ENCODE measurements at regions not wholly inside any gene's neighbourhood (a gene's known extent, or its start where the extent isn't known, plus 50 kb on each side); places are given as distances from the start of the nearest gene placed in this dataset.

DNA sequence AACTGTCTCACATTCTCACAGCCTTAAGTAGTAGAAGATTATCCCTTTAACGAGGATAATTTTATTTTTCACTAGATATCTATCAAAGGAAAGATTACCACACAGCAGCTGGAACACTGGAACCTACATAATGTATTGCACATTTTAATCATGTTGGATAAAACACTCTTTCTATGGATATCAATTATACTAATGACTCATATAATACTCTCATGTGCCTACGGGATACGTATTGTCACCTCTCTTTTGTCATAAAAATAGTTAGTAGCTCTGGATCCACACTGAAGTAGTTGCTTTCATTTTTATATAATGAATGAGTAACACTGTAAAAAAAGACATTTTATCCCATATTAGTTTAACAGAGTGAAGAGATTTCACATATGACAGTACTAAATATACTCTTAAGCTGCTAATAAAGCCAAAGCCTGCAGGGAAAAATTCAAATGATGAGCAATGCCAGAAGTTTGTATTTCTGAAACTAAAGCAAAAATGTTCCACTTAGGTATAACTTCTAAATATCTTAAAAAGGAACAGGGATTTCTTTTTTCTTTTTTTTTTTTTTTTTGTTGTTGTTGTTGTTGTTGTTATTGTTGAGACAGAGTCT, 408.7 kb upstream of the PKN2 start (continued):
- TF ChIP-seq, protein P1, sequence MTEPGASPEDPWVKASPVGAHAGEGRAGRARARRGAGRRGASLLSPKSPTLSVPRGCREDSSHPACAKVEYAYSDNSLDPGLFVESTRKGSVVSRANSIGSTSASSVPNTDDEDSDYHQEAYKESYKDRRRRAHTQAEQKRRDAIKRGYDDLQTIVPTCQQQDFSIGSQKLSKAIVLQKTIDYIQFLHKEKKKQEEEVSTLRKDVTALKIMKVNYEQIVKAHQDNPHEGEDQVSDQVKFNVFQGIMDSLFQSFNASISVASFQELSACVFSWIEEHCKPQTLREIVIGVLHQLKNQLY (CRISPR knock-in tag; IDR thresholded peaks at IDR 0.05) = no peak
- TF ChIP-seq CREM (CRISPR knock-in tag; IDR thresholded peaks at IDR 0.05) = no peak
- TF ChIP-seq, protein P2, sequence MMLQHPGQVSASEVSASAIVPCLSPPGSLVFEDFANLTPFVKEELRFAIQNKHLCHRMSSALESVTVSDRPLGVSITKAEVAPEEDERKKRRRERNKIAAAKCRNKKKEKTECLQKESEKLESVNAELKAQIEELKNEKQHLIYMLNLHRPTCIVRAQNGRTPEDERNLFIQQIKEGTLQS (CRISPR knock-in tag; conservative IDR thresholded peaks at IDR 0.05) = no peak

DNA sequence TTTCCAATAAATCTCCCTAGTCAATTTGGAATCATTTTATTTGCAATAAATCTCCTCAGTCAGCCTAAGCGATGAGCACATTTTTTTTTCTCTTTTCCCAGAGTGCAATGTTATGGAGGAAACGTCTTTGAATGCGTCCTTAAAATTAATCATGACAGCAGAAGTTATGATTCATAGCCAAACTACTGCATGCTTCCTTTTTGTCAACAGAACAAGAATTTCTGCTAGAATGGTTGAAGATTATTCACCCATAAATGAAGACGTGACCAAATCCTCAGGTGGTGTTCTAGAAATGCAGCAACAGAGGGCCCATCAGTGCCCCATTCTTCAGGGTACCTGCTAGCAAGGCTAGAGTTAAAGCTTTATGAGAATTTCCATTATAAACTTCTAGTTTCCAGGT, 407.9 kb upstream of the PKN2 start:
- no peak for DNase-seq (ENCODE audit: low spot score)
- POLR2A ChIA-PET = no interaction called here
- ATAC-seq = no peak
- Mint-ChIP-seq H3K4me1 (peaks cover 17% of the 10 kb centered on the region), H3K27me3 (ENCODE audit: low read depth) (no peaks in the 10 kb centered on the region), H3K4me3 (no peak overlapping the region), H3K36me3 (peaks cover 9% of the 10 kb centered on the region), H3K9me3 (peaks cover 22% of the 10 kb centered on the region), H3K27ac (no peak overlapping the region)
- TF ChIP-seq MYBL2 (CRISPR knock-in tag; IDR thresholded peaks at IDR 0.05) (no peak), ELF4 (CRISPR knock-in tag; IDR thresholded peaks at IDR 0.05; ENCODE audit: low read depth) (no peak), SP1 (CRISPR knock-in tag; conservative IDR thresholded peaks at IDR 0.05) (no peak), ESRRA (CRISPR knock-in tag; IDR thresholded peaks at IDR 0.05; ENCODE audit: borderline replicate concordance) (no peak), RORB (CRISPR knock-in tag; IDR thresholded peaks at IDR 0.05) (no peak), SOX15 (CRISPR knock-in tag; IDR thresholded peaks at IDR 0.05) (no peak), NFYB (CRISPR knock-in tag; conservative IDR thresholded peaks at IDR 0.05; ENCODE audit: low read depth) (no peak), CBFB (CRISPR knock-in tag; IDR thresholded peaks at IDR 0.05; ENCODE audit: low read depth) (no peak)
- TF ChIP-seq, protein P3, sequence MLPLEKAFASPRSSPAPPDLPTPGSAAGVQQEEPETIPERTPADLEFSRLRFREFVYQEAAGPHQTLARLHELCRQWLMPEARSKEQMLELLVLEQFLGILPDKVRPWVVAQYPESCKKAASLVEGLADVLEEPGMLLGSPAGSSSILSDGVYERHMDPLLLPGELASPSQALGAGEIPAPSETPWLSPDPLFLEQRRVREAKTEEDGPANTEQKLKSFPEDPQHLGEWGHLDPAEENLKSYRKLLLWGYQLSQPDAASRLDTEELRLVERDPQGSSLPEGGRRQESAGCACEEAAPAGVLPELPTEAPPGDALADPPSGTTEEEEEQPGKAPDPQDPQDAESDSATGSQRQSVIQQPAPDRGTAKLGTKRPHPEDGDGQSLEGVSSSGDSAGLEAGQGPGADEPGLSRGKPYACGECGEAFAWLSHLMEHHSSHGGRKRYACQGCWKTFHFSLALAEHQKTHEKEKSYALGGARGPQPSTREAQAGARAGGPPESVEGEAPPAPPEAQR (CRISPR knock-in tag; IDR thresholded peaks at IDR 0.05) = no peak
- TF ChIP-seq, protein P4, sequence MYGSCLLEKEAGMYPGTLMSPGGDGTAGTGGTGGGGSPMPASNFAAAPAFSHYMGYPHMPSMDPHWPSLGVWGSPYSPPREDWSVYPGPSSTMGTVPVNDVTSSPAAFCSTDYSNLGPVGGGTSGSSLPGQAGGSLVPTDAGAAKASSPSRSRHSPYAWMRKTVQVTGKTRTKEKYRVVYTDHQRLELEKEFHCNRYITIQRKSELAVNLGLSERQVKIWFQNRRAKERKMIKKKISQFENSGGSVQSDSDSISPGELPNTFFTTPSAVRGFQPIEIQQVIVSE (CRISPR knock-in tag; IDR thresholded peaks at IDR 0.05; ENCODE audit: borderline replicate concordance) = no peak
- CTCF ChIA-PET = interaction anchor here (0.8 kb wide), 1 partner anchor 96 kb away, joined by 5 read pairs; no protein-coding TSS in a partner anchor

DNA sequence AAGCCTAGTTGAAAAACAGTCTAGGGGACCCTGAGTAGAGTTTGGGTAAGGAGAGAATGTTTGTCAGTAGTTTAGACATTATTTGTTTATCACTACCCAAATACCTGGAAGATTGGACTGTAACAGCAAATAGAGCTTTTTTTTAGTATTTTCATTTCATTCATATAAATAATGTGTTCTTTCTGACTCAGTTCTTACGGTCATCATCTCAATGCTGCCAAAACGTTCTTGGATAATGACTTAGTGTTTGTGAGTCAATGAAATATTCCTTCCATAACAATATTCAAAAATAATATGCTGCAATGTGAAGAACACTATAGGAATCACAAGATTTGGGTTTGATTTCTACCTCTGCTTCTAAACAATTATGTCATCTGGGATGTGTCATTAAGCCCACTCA, 400.0 kb upstream of the PKN2 start:
- CTCF ChIA-PET = no interaction called here
- no peak overlapping the region for H3K4me3 Mint-ChIP-seq
- H3K4me1 Mint-ChIP-seq = no peaks in the 10 kb centered on the region
- peaks cover 5% of the 10 kb centered on the region for H3K36me3 Mint-ChIP-seq
- ATAC-seq (no peak), DNase-seq (ENCODE audit: low spot score) (no peak)
- H3K9me3 Mint-ChIP-seq = peaks cover 27% of the 10 kb centered on the region
- POLR2A ChIA-PET = no interaction called here
- TF ChIP-seq, protein P5, sequence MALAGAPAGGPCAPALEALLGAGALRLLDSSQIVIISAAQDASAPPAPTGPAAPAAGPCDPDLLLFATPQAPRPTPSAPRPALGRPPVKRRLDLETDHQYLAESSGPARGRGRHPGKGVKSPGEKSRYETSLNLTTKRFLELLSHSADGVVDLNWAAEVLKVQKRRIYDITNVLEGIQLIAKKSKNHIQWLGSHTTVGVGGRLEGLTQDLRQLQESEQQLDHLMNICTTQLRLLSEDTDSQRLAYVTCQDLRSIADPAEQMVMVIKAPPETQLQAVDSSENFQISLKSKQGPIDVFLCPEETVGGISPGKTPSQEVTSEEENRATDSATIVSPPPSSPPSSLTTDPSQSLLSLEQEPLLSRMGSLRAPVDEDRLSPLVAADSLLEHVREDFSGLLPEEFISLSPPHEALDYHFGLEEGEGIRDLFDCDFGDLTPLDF (CRISPR knock-in tag; IDR thresholded peaks at IDR 0.05) = no peak
- TF ChIP-seq SP1 (CRISPR knock-in tag; conservative IDR thresholded peaks at IDR 0.05) = no peak
- no peaks in the 10 kb centered on the region; the same call in 1 of the 2 replicates for H3K27me3 Mint-ChIP-seq (ENCODE audit: low read depth)
- no peak overlapping the region for H3K27ac Mint-ChIP-seq

DNA sequence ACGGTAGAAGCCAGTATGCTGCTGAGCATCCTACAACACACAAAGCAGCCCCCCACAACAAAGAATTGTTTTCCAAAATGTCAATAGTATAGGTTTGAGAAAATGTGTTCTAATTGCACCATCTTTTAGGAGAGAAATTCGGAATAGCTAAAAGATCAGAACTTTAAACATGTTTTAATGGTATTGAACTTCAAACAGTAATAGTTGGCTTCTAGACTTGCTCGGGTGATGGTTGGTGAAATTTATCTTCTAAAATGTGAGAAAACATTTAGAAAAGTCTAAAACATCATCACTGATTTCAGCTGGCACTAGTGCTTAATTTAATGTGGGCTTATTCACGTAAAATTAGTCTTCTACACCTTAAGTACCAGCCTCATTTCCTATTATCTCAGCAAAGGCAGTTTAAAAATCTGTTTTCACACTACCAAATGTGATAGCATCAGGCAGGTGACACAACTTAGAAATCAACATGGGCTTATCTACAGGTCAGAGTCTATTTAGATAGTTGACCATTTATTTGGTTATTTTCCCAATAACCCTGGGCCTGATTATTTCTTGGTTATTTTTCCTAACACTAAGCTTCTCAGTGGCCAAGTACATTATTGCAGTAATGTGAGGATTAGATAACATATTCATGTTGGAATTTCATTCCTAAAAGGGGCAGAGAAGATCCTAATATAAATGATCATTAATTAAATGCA, 399.3 kb upstream of the PKN2 start:
- Mint-ChIP-seq H3K27ac (no peak overlapping the region), H3K4me1 (no peaks in the 10 kb centered on the region), H3K36me3 (peaks cover 1% of the 10 kb centered on the region), H3K9me3 (peaks cover 22% of the 10 kb centered on the region), H3K27me3 (ENCODE audit: low read depth) (no peaks in the 10 kb centered on the region; the same call in 1 of the 2 replicates), H3K4me3 (no peak overlapping the region)
- ChIA-PET CTCF (no interaction called here), POLR2A (no interaction called here)
- TF ChIP-seq IRF2 (CRISPR knock-in tag; IDR thresholded peaks at IDR 0.05; ENCODE audit: borderline replicate concordance, low read depth) (no peak), KAT7 (CRISPR knock-in tag; IDR thresholded peaks at IDR 0.05; ENCODE audit: borderline replicate concordance) (no peak), TEAD1 (CRISPR knock-in tag; IDR thresholded peaks at IDR 0.05) (no peak), ZNF232 (CRISPR knock-in tag; IDR thresholded peaks at IDR 0.05) (no peak)
- TF ChIP-seq, protein P6, sequence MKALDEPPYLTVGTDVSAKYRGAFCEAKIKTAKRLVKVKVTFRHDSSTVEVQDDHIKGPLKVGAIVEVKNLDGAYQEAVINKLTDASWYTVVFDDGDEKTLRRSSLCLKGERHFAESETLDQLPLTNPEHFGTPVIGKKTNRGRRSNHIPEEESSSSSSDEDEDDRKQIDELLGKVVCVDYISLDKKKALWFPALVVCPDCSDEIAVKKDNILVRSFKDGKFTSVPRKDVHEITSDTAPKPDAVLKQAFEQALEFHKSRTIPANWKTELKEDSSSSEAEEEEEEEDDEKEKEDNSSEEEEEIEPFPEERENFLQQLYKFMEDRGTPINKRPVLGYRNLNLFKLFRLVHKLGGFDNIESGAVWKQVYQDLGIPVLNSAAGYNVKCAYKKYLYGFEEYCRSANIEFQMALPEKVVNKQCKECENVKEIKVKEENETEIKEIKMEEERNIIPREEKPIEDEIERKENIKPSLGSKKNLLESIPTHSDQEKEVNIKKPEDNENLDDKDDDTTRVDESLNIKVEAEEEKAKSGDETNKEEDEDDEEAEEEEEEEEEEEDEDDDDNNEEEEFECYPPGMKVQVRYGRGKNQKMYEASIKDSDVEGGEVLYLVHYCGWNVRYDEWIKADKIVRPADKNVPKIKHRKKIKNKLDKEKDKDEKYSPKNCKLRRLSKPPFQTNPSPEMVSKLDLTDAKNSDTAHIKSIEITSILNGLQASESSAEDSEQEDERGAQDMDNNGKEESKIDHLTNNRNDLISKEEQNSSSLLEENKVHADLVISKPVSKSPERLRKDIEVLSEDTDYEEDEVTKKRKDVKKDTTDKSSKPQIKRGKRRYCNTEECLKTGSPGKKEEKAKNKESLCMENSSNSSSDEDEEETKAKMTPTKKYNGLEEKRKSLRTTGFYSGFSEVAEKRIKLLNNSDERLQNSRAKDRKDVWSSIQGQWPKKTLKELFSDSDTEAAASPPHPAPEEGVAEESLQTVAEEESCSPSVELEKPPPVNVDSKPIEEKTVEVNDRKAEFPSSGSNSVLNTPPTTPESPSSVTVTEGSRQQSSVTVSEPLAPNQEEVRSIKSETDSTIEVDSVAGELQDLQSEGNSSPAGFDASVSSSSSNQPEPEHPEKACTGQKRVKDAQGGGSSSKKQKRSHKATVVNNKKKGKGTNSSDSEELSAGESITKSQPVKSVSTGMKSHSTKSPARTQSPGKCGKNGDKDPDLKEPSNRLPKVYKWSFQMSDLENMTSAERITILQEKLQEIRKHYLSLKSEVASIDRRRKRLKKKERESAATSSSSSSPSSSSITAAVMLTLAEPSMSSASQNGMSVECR (CRISPR knock-in tag; IDR thresholded peaks at IDR 0.05; ENCODE audit: borderline replicate concordance) = no peak
- DNase-seq (ENCODE audit: low spot score) (no peak), ATAC-seq (no peak)
